Mucosa of gallbladder (tissue), 1 donor: ENCODE measurements at regions not wholly inside any gene's neighbourhood (a gene's known extent, or its start where the extent isn't known, plus 50 kb on each side); places are given as distances from the start of the nearest gene placed in this dataset.
A peak's percentile ranks its signal among the peaks of the same experiment; 100 is the strongest.

Experiments used
- DNase-seq: peaks from one replicate; pipeline ENCODE4 v3.0.0-alpha.2; 2020; ENCODE audit warnings: low spot score
- donor health status: DM: no; HTN: no; CAD: no.

DNA sequence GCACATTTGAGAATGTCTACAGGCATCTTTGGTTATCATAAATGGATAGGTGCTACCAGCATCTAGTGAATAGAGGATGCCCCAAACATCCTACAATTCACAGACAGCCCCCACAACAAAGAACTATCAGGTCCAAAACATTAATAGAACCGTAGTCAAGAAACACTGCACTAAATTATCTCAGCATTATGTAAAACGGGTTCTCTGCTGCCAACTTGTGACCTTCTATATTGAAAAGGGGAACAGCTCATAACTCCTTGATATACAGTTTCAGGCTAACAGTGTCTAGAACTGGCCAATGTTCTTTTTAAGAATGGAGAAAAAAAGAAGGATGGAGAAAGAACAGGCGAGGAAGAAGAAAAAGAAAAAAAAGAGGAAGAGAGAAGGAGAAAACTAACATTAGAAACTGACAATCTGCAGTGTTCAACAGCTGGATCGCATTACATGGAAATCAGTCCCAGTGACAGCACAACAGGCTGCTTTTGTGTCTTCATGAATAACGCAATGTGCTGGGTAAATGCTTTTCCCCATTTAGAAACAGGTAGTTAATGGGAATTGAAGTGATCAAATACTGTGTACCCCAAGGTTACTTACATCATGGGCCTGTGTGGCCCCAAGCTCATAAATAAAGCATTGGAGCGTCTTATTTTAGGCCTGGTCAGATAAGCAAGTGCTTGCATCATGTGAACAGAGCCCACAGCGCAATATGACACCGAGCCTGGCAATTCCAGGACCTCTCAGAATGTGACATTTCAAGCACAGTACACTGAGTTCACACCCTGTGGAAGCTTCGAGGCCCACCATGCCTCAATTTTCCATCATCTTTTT is 339.5 kb downstream of the DHX15 start:
- no peak for DNase-seq

DNA sequence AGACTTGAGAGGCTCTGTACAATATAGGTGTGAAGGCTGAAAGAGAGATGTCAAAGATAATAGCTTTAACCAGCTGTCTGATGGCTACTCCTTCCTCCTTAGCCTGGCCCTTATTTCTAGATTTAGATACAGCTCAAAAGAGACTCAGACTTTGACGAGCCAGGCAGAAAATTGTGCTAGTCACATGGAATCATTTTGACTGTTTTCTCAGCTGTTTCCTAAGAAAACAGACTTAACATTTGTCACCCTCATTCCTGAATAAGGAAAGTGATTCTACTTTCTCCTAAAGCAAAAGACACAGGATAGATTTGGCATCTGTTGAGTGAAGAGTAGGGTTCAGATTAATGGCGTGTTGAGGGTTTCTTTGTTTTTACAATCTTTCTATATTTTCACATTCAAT is 340.7 kb downstream of the DHX15 start:
- DNase-seq: no peak

DNA sequence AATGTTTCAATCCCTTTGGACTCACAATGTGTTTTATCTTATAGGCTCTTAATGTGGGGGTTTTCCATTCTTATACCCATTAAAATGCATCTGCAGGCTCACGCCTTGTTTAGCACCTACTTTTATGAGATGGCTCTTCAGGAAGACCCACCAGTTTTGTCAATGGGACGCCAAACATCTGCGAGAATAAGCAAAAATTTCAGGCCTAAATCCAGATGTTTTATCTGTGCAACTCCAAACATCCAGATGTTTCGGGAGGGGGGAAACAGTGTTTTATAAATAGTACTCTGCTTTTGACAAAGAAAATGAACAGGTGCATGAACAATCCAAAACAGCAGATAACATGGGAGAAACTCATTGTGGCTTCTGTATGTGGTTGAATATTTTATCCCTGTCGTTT is 342.8 kb downstream of the DHX15 start:
- no peak for DNase-seq

DNA sequence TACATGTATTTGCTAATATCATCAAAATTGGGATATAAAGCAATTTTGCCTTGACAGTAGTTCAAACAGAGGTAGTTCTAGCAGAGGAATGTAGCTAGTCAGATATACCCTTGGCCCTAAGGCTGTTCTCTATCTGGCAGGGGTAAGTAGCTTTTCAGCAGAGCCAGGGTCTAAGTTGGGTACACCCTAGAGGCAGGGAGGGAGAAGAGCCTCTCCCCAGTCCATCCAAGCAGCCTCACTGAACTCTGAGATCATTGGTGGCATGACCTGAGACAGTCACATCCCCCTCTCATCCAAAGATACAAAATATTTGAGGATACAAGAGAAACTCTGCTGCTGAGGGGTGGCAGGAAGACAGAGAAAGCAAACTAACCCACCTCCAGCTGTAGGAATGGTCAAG is 343.7 kb downstream of the DHX15 start:
- no peak for DNase-seq

DNA sequence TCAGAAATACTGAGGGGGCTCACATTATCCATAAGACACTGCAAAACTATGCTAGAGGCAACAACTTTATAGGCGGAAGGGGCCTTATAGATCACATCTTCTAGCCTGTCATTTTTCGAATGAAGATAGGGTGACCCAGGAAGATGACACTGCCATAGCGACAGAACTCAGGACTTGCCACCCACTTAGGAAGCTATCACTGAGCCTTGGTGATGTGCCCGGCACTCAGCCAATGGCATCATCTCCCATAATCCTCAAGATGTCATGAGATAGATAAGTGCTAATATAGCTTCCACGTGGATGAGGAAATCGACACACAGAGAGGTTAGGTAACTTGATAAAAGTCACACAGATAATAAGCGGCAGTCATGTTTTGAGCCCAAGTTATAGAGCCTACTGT is 346.6 kb downstream of the DHX15 start:
- DNase-seq: no peak

DNA sequence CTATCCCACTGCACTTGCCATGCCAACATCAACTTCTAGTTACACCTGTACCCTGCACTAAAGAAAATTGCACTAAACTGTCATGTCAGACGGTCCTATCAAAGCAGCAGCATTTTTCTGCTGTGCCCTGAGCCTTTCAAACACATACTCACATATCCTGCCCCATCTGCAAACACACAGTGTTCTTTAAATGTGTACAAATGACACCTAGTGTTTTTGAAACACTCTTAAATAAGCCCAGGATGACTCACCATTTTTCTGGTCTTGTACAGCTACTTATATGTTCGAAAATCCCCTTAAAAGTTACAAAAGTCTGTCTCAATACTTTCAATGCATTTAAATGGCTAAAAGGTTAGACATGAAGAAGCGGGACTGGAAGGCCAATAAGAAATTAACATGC is 346.7 kb upstream of the PPARGC1A start:
- no peak for DNase-seq

DNA sequence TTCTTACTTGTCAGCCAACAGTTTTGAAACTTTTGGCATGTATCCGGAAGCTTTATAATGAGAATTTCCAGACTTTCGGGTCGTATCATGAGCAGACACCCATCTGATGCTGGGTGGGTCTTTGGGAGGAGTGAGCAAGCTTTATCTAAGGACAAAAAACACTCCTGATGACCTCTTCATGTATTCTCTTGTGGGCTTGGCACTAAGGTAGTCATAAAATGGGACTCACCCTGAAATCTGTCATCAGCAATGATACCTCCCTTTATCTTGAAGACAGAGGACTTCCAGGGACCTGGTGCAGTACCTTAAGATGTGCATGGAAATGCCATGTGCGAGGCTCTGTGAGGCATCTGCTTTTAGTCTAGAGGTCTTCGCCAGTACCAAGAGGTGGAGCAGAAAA is 346.3 kb upstream of the PPARGC1A start:
- DNase-seq: no peak

DNA sequence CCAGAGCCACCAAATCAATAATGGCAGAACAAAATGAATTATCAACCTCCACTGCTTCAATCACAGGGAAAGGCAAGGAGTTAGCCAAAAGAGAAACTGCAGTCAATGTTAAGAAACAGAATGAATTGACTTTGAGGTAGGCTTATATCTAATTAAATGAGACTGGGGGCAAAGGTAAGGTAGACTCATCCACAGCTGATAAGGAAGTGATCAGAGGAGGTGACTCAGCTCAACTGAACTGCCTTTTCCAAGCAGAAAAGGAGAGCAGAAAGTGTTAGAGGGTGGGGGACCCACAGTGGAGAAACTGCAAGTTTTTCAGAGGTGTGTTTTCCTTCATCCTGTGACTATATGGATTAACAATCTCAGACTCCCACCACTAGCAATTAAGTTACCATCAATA is 345.8 kb upstream of the PPARGC1A start:
- DNase-seq: no peak

DNA sequence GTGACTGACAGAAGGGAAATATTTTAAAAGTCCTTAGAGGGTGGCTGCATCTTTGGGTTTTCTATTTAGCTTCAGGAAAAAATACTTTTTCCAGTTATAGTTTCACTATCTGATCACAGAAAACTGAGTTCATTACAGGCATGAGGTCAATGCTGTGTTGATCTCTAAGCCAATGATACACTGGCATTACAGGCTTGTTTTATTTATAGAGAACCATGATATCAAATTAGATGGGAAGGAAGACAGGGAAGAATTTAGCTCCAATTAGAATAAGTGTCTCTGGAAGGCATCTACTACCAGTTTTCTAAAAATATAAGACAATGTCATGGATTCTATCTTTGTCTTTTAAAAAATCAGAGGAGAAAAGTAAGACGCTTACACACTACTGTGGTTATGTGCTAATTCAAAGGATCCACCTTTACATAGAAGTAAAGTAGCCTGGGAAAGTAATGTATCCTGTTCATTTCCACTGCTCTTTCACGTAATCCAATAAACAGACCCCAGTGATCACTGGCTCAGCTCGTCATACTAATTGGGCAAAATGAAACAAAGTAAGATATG is 344.5 kb upstream of the PPARGC1A start:
- DNase-seq: no peak

DNA sequence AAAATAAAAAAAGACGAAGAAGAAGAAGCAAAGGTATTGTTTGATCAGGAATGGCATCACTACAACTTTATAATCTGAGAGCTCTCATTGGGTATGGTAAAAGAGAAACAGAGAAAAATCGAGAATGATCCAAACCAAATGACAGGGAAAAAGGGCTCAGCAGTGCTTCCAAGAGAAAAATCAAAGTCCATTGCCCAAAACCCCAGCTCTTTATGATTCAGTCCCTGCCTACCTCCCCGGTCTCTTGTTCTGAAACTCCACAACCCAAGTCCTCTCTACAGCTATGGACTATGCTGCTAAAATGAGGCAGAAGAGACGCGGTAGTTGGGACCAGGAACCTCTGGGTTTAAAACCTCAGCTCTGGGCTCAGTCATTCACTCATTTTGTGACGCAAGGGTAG is 341.1 kb upstream of the PPARGC1A start:
- DNase-seq: no peak

DNA sequence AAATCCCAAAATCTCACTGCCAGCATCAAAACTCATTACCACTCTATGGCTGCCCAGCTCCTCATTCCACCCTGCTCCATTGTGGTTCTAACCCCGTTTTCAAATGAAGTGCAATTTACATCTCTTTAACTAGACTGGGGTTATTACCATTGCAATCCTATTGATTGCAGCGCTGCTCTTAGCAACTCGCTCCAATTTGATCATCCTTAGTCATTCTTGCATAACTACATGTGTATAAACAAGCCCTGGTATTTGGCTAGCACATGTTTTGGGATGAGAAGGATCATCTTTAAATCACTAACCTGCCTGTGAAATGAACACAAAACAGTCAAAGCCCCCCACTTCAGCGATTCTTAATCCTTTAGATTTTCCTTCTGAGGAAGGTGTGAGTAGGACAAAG is 340.1 kb upstream of the PPARGC1A start:
- no peak for DNase-seq

DNA sequence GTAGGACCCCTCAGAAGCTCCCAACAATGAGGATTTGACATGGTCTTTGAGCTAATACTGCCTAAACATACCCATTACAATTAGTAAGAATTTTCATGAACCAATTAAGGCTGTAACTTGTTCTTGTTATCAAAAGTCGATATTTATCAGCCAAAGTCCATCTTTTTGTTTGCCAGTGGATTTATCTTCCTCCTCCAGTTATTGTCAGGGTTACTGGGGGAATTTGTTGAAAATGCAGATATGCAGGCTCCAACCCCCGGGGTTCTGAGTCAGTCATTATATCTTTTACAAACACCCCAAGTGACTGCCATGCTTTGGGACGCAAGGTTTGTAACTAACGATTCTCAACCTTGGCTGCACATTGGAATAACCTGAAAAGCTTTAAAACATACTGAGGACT is 338.8 kb upstream of the PPARGC1A start:
- peak; percentile 49 for DNase-seq

DNA sequence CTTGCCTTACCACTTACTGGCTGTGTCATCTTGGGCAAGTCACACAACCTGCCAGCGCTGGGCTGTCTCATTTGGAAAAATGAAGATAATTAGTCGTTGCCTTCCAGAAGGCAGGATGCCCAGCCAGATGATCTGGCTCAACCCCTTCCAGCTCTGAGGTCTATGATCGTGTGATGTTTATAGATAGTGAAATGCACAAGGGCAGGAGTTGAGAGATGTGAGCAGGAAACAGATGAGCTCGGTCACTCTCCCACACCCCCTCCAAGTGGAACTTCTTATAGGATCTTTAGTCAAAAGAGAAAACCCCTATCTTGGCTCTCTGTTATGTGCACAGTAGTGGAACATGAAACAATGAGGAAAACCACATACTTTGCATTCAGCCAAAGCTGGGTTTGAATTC is 336.8 kb upstream of the PPARGC1A start:
- DNase-seq: no peak

DNA sequence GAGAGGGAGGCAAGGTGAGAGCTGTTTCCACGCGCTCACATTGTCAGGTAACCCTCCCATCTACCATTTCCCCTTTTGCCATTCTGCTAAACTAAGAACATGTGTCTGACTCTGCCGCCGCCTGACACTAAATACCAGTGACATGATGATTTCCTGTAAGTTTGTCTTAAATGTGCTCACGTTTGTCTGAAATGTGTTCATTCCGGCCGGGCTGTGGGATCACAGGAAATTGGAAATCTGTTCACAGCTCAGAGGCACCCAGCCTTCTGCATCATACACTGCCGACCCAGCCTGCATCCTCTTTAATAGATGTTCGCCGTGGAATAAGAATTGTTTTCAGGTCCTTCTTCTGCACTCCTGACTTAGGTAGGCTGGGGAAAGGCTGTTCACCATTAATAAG is 336.2 kb upstream of the PPARGC1A start:
- no peak for DNase-seq

DNA sequence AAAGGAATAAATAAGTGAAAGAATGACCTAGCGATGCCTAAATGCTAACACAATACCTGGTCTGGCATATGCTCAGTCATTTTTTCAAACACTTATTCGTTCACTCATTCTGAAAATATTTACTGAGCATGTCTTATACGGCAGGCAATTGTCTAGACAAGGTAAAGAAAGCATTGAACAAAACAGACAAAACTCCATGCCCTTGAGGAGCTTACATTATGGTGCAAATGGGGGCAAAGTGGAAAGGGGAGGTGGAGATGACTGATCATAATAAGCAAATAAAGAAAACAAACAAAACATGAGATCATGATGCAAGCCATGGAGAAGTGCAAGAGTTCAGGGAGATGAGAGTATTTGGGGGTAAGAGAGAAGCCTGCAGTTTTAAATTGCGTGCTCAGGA is 334.6 kb upstream of the PPARGC1A start:
- DNase-seq: no peak

DNA sequence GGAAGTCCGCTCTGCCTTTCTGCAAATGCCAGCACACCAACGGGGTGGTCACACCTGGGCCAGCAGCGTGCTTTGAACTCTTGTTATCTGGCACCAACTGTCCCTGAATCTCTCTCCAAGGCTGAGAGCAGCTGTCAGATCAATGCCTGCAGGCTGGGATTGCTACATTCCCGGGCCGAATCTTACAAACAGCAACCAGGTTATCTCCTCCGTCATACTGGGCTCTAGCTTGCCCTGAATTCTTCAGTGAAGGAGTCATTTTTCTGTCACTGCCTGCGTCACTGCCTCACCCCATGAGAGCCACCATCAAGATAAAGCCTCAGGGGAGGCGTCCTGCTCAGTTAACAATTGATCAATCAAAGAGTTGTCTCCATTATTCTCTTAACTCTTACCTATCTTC is 329.4 kb upstream of the PPARGC1A start:
- DNase-seq: peak; percentile 84

DNA sequence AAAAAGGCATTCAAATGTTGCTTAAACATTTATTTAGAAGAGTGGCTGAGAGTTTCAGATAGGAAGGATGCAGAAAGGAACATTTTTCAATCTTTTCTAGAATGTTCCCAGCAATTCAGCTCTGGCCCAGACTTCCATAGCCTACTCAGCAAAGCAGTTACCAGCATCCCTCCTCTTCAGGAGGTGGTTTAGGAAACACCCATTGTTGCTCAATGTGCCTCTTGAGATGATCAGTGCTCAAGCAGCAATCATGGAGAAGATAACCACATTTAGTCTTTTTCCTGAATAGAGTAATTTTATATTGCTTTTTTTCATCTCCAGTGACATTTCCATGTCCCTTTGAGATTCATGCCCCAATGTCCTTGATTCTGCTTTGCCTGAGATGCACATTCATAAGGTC is 328.7 kb upstream of the PPARGC1A start:
- DNase-seq: no peak

DNA sequence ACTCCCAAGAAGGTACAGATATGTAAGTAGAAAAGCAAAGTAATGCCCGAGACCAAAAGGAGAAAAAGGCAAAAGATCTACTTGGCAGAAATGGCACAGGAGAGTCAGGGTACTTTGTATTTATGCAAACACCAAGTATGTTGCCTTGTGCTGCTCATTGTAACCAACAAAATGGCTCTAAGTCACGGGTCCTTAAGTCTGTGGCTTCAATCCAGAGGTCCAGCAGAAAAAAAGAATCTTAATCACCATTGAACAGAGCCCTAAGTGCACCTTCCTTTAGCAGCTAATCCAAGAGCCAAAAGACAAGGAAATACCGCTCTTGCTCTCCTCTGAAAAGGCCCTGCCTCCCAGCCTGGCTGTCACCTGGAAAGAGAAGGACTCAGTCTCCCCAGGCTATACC is 324.9 kb upstream of the PPARGC1A start:
- no peak for DNase-seq

DNA sequence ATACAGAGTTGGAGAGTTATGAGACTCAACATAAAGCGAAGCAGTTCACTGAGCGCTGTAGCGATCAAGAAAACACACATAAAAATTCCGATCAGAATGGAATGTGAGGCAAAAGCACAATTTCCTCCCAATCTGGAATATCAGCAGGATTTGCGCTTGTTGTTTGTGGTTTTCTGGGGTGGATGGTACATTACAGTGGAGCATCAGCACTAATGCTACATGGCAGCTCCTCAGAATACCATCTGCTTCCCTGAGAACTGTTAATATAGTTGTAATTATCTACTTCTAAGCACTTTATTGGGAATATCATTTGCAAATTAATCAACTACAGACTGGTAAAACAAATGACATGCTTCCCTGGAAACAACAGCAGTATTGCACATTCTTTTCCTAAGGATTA is 324.1 kb upstream of the PPARGC1A start:
- DNase-seq: no peak

DNA sequence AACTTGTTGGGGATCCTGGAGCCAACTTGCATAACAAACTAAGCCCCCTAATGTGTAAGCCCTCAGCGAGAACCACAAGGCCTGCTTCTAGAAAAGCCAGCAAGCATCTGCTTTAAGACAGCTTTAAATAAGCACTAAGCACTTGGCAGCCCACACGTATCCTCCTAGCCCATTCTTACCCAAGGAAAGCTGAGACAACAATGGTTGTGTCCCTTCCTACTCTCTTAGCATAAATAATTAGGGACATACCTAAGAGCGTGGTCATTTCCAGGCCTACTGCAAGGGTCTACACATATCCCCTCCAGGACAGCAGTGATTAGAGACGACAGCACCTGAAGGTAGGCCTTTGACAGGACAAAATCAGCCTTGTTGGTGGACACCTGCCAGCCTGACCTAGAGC is 322.8 kb upstream of the PPARGC1A start:
- no peak for DNase-seq

DNA sequence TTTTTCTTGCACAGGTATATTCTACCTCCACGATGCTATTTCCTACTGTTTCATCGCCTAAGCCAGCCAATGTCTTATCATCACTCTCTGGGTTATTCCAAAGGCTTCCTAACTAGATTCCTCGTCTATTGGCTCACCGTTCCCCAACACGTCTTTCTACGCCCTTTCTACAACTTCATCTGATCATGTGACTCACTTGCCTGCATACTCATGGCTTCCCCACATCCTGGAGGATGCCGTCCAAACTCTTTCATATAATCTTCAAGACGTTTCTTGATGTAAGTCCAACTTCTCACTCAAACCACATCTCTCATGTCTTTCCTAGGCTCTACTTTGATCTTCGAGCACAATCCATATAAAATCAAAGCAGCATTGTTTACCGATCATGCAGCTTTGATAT is 322.0 kb upstream of the PPARGC1A start:
- no peak for DNase-seq

DNA sequence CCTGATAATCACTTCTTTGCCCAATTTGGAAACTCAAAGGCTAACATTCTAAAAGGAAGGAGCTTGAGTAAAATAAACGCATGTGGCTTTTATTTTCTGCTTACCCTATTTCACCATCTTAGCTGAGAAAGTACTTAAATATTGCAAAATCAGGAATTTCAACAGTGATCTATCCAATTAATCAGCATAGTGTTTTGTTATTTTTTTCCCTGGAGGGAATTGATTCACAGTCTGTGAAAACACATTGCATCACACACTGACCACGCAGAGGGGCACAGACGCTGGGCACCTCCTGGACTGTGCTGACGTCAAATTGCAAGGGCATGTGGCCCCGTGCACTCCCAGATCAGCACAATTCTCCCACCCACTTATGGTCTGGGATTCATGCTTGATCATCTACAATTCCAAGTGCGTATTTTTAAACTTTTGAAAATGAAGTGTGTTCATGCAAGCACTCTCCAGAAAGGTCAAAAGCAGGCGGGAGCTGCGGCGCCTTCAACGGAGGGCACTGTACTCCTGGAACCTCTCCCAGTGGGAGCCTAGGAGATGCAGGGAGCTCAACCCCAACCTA is 320.6 kb upstream of the PPARGC1A start:
- peak; percentile 21 for DNase-seq

DNA sequence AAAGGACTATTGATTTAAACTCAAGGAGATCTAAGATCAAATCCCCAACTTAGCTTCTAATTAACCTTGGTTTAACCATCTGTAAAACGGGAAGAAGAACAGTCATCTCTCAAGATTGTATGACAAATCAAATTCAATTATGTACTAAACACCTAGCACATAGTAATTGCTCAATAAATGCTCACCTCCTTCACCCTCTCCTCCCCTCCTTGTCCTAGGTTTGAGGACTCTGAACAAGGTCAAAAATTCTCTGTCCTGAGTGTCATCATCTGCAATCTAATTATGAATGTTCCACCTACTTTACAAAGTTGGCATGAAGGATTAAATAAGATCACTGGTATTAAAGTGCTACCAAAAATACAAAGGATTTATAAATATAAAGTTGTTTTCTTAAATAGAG is 320.1 kb upstream of the PPARGC1A start:
- DNase-seq: no peak

DNA sequence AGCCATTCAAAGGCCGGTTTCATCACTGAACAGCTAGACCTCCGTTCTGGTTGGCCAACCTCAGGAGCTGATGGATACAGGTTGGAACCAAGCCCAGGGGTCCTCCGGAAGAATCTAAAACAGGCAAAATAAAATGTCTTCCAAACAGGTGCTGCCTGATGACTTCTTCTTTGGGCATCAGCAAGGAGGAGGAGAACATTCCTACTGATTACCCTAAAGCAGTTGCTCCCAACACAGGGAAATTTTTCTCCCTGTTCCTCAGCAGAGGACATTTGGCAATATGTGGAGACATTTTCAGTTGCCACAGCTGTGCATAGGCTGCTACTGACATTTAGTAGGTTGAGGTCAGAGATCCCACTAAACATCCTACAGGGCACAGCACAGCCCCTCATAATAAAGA is 319.3 kb upstream of the PPARGC1A start:
- DNase-seq: no peak
